H9 (cell line): ENCODE measurements at regions not wholly inside any gene's neighbourhood (a gene's known extent, or its start where the extent isn't known, plus 50 kb on each side); places are given as distances from the start of the nearest gene placed in this dataset.

Experiments used
- DNase-seq: peaks from one replicate; pipeline ENCODE4 v3.0.0-alpha.2; 2017
- H2AFZ ChIP-seq: one replicate; pipeline ENCODE4 v1.6.1; 2013; ENCODE audit warnings: mild to moderate bottlenecking, low read length, control low read depth, moderate library complexity
- H2AK5ac ChIP-seq: 2 replicates; pipeline ENCODE4 v1.6.1; 2013; ENCODE audit warnings: low read length, control low read depth, mixed read lengths; ENCODE audit not compliant: insufficient read length
- H2BK120ac ChIP-seq: one replicate; pipeline ENCODE4 v1.6.1; 2013; ENCODE audit warnings: low read depth, mild to moderate bottlenecking, low read length, control low read depth, inconsistent platforms; ENCODE audit not compliant: poor library complexity, severe bottlenecking
- H2BK12ac ChIP-seq: 2 replicates; pipeline ENCODE4 v1.6.1; 2013; ENCODE audit warnings: low read length, control low read depth, mixed read lengths, low read depth; ENCODE audit not compliant: insufficient read length
- H2BK15ac ChIP-seq: 2 replicates; pipeline ENCODE4 v1.6.1; 2013; ENCODE audit warnings: low read depth, low read length, control low read depth
- H2BK20ac ChIP-seq: one replicate; pipeline ENCODE4 v1.6.1; 2013; ENCODE audit warnings: low read depth, mild to moderate bottlenecking, low read length, control low read depth, inconsistent platforms; ENCODE audit not compliant: poor library complexity, severe bottlenecking
- H2BK5ac ChIP-seq: 2 replicates; pipeline ENCODE4 v1.6.1; 2013; ENCODE audit warnings: low read length, control low read depth, mixed read lengths; ENCODE audit not compliant: insufficient read length
- H3K14ac ChIP-seq: 2 replicates; pipeline ENCODE4 v1.6.1; 2013; ENCODE audit warnings: low read length, control low read depth; ENCODE audit not compliant: insufficient read depth
- H3K18ac ChIP-seq: 2 replicates; pipeline ENCODE4 v1.6.1; 2013; ENCODE audit warnings: low read depth, mild to moderate bottlenecking, mixed read lengths, low read length, control low read depth; ENCODE audit not compliant: insufficient read length
- H3K23ac ChIP-seq: 2 replicates; pipeline ENCODE4 v1.6.1; 2013; ENCODE audit warnings: low read length, control low read depth, mixed read lengths, low read depth; ENCODE audit not compliant: insufficient read length
- H3K23me2 ChIP-seq: 2 replicates; pipeline ENCODE4 v1.6.1; 2013; ENCODE audit warnings: low read depth, mild to moderate bottlenecking, mixed read lengths, low read length, control low read depth; ENCODE audit not compliant: insufficient read length, poor library complexity, severe bottlenecking
- H3K27ac ChIP-seq: 2 replicates; pipeline ENCODE4 v1.5.1; 2013; ENCODE audit warnings: low read length, control low read depth, mixed read lengths, low read depth; ENCODE audit not compliant: insufficient read length
- H3K27me3 ChIP-seq: 2 replicates; pipeline ENCODE4 v1.6.1; 2013; ENCODE audit warnings: low read length, control low read depth, inconsistent platforms; ENCODE audit not compliant: insufficient read depth
- H3K4ac ChIP-seq: 2 replicates; pipeline ENCODE4 v1.6.1; 2013; ENCODE audit warnings: low read depth, mild to moderate bottlenecking, control low read depth, inconsistent platforms, low read length, moderate library complexity
- H3K4me1 ChIP-seq: 2 replicates; pipeline ENCODE4 v1.6.1; 2013; ENCODE audit warnings: low read length, control low read depth, inconsistent platforms; ENCODE audit not compliant: insufficient read depth
- H3K4me2 ChIP-seq: 2 replicates; pipeline ENCODE4 v1.6.1; 2013; ENCODE audit warnings: low read length, control low read depth, mixed read lengths; ENCODE audit not compliant: insufficient read length, insufficient read depth
- H3K56ac ChIP-seq: 2 replicates; pipeline ENCODE4 v1.6.1; 2013; ENCODE audit warnings: low read depth, mild to moderate bottlenecking, mixed read lengths, low read length, control low read depth; ENCODE audit not compliant: insufficient read length
- H3K79me1 ChIP-seq: 2 replicates; pipeline ENCODE4 v1.6.1; 2013; ENCODE audit warnings: low read depth, mild to moderate bottlenecking, moderate library complexity, low read length, control low read depth, inconsistent platforms; ENCODE audit not compliant: insufficient read depth, poor library complexity, severe bottlenecking
- H3K79me2 ChIP-seq: 2 replicates; pipeline ENCODE4 v1.6.1; 2013; ENCODE audit warnings: low read length, control low read depth, inconsistent platforms; ENCODE audit not compliant: insufficient read depth
- H3K9ac ChIP-seq: 2 replicates; pipeline ENCODE4 v1.6.1; 2013; ENCODE audit warnings: low read length, control low read depth, mixed read lengths; ENCODE audit not compliant: insufficient read length; ENCODE audit errors: extremely low read depth
- H3K9me3 ChIP-seq: one replicate; pipeline ENCODE4 v1.6.1; 2013; ENCODE audit warnings: low read depth, low read length, inconsistent platforms; ENCODE audit not compliant: control insufficient read depth
- H3T11ph ChIP-seq: one replicate; pipeline ENCODE4 v1.6.1; 2013; ENCODE audit warnings: mild to moderate bottlenecking, low read length, control low read depth, inconsistent platforms
- H4K20me1 ChIP-seq: one replicate; pipeline ENCODE4 v1.6.1; 2013; ENCODE audit not compliant: control insufficient read depth, insufficient read length, insufficient read depth
- H4K5ac ChIP-seq: 2 replicates; pipeline ENCODE4 v1.6.1; 2013; ENCODE audit warnings: low read depth, mild to moderate bottlenecking, mixed read lengths, low read length, control low read depth; ENCODE audit not compliant: insufficient read length
- H4K8ac ChIP-seq: replicated peaks from 2 replicates; pipeline ENCODE4 v1.6.1; 2013; ENCODE audit warnings: low read length, control low read depth, mixed read lengths, low read depth; ENCODE audit not compliant: insufficient read length
- H4K91ac ChIP-seq: 2 replicates; pipeline ENCODE4 v1.6.1; 2013; ENCODE audit warnings: low read depth, mild to moderate bottlenecking, moderate library complexity, mixed read lengths, low read length, control low read depth; ENCODE audit not compliant: insufficient read length
- H3K27ac Mint-ChIP-seq, 3 experiments: 2 replicates in 2 of 3; 3 replicates in 1 of 3; pipeline ENCODE4 v1.8.0; 2020 to 2021; ENCODE audit warnings: mixed read lengths in 3 of 3, mild to moderate bottlenecking in 1 of 3, moderate library complexity in 1 of 3
- H3K27me3 Mint-ChIP-seq: 2 replicates; pipeline ENCODE4 v1.8.0; 2021; ENCODE audit warnings: low read depth, mild to moderate bottlenecking, moderate library complexity, mixed read lengths
- H3K36me3 Mint-ChIP-seq, 3 experiments: 2 replicates in 2 of 3; 3 replicates in 1 of 3; pipeline ENCODE4 v1.8.0; 2020 to 2021; ENCODE audit warnings: low read depth in 3 of 3, mixed read lengths in 3 of 3; ENCODE audit not compliant: insufficient read depth in 1 of 3
- H3K4me1 Mint-ChIP-seq, 2 experiments: 2 replicates each; pipeline ENCODE4 v1.8.0; 2020; ENCODE audit warnings: mixed read lengths in 2 of 2
- H3K4me3 Mint-ChIP-seq, 2 experiments: 2 replicates in 1 of 2; 3 replicates in 1 of 2; pipeline ENCODE4 v1.8.0; 2020 to 2021; ENCODE audit warnings: mild to moderate bottlenecking in 2 of 2, mixed read lengths in 2 of 2, moderate library complexity in 1 of 2
- H3K9me3 Mint-ChIP-seq, 2 experiments: 2 replicates in 1 of 2; 3 replicates in 1 of 2; pipeline ENCODE4 v1.8.0; 2020; ENCODE audit warnings: mild to moderate bottlenecking in 2 of 2, mixed read lengths in 2 of 2, moderate library complexity in 1 of 2
- whole genome bisulfite sequencing: extraction: QIAGEN DNeasy Blood & Tissue Kit; methylation state at CpG from one replicate; pipeline ENCODE4 v1.1.7; 2013; ENCODE audit warnings: missing lambda C conversion rate, low lambda C conversion rate, mixed read lengths; ENCODE audit not compliant: insufficient read length; ENCODE audit errors: extremely low coverage; 5-methylcytosine and 5-hydroxymethylcytosine counted together
- TF ChIP-seq, protein P1 (sequence below): fragments of 200-600 bp; sonication (generic); conservative IDR thresholded peaks from 3 replicates; pipeline ENCODE4 v1.8.0; 2021; ENCODE audit warnings: antibody characterized with exemption, mild to moderate bottlenecking

DNA sequence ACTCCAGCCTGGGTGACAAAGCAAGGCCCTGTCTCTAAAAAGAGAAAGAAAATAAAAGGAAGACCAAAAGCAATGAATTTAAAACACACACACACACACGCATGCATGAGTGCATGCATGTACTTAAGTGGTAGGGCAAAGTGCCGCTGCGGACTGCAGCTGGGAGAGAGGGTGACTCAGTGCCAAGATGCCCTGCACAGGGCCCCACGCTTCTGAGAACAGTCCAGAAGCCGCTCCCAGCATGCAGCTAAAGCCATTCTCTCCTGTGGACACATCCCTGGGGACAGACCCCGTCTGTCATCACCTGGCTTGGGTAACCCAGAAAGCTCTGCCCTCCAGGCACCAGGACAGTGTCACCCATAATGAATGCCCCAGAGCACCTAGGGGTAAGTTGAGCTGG lies 61.0 kb upstream of the MYL10 start:
- Histone ChIP-seq H3T11ph (no peak overlapping the region), H3K4ac (no peak overlapping the region), H3K27ac (no peak overlapping the region), H4K8ac (no peak overlapping the region), H3K23ac (no peak overlapping the region), H3K56ac (no peak overlapping the region), H3K4me2 (no peak overlapping the region), H3K23me2 (no peaks in the 10 kb centered on the region), H2BK15ac (no peak overlapping the region), H4K20me1 (no peaks in the 10 kb centered on the region), H3K14ac (no peak overlapping the region; the same call in 1 of the 2 replicates), H3K18ac (no peak overlapping the region), H3K4me1 (no peaks in the 10 kb centered on the region), H2BK120ac (no peak overlapping the region), H3K27me3 (0 out of 2 replicates have a peak, but pooled peaks cover 3% of the 10 kb centered on the region), H3K9me3 (no peaks in the 10 kb centered on the region), H2BK20ac (no peak overlapping the region), H2BK5ac (no peak overlapping the region), H3K9ac (no peak overlapping the region), H2BK12ac (no peak overlapping the region), H2AFZ (no peak overlapping the region), H4K5ac (no peak overlapping the region), H3K79me1 (no peaks in the 10 kb centered on the region), H2AK5ac (no peak overlapping the region), H4K91ac (no peak overlapping the region), H3K79me2 (no peaks in the 10 kb centered on the region)
- no CpG with 5 or more reads among the region's 6 CpGs for WGBS
- TF ChIP-seq, protein P1, sequence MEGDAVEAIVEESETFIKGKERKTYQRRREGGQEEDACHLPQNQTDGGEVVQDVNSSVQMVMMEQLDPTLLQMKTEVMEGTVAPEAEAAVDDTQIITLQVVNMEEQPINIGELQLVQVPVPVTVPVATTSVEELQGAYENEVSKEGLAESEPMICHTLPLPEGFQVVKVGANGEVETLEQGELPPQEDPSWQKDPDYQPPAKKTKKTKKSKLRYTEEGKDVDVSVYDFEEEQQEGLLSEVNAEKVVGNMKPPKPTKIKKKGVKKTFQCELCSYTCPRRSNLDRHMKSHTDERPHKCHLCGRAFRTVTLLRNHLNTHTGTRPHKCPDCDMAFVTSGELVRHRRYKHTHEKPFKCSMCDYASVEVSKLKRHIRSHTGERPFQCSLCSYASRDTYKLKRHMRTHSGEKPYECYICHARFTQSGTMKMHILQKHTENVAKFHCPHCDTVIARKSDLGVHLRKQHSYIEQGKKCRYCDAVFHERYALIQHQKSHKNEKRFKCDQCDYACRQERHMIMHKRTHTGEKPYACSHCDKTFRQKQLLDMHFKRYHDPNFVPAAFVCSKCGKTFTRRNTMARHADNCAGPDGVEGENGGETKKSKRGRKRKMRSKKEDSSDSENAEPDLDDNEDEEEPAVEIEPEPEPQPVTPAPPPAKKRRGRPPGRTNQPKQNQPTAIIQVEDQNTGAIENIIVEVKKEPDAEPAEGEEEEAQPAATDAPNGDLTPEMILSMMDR = no peak
- peaks cover 4 to 8% of the 10 kb centered on the region in 2 experiments for H3K4me1 Mint-ChIP-seq
- no peak overlapping the region; a peak in 1 of 5 replicates for H3K4me3 Mint-ChIP-seq
- H3K9me3 Mint-ChIP-seq = no peaks in the 10 kb centered on the region
- H3K27me3 Mint-ChIP-seq = peaks cover 7% of the 10 kb centered on the region
- DNase-seq = no peak
- no peaks in the 10 kb centered on the region for H3K36me3 Mint-ChIP-seq
- no peak overlapping the region for H3K27ac Mint-ChIP-seq
